ENCODE measurements at regions not wholly inside any gene's neighbourhood (a gene's known extent, or its start where the extent isn't known, plus 50 kb on each side); places are given as distances from the start of the nearest gene placed in this dataset.
A peak's percentile ranks its signal among the peaks of the same experiment; 100 is the strongest.

- TF ChIP-seq CTCF (conservative IDR thresholded peaks at IDR 0.05; ENCODE audit: low read depth), result no peak
- DNase-seq (ENCODE audit: low spot score), result no peak
- CTCF ChIA-PET, result interaction anchor here (0.7 kb wide), 1 partner anchor 181 kb away, joined by 3 read pairs; no protein-coding TSS in a partner anchor
- no peak overlapping the region for H3K27ac ChIP-seq
- POLR2A ChIA-PET (ENCODE audit: low non-redundant PET), result no interaction called here
These were observed 270.2 kb upstream of the PRDM1 start for GRCh38 chr6:105815661-105816555.

- TF ChIP-seq CTCF (conservative IDR thresholded peaks at IDR 0.05; ENCODE audit: low read depth), result no peak
- ChIA-PET CTCF (interaction anchor here (0.7 kb wide), 1 partner anchor 182 kb away, joined by 3 read pairs; no protein-coding TSS in a partner anchor), POLR2A (ENCODE audit: low non-redundant PET) (no interaction called here)
- no peak for DNase-seq (ENCODE audit: low spot score)
- no peak overlapping the region for H3K27ac ChIP-seq
These were observed 271.2 kb upstream of the PRDM1 start for GRCh38 chr6:105814745-105815536.

GRCh38 chr6:105810922-105811482 is 275.1 kb upstream of the PRDM1 start:
- DNase-seq (ENCODE audit: low spot score), result no peak
- H3K27ac ChIP-seq, result peak overlapping the region; percentile 66
- ChIA-PET POLR2A (ENCODE audit: low non-redundant PET) (no interaction called here), CTCF (no interaction called here)
- no peak for TF ChIP-seq CTCF (conservative IDR thresholded peaks at IDR 0.05; ENCODE audit: low read depth)

GRCh38 chr6:105810105-105810921 is 275.8 kb upstream of the PRDM1 start:
- no peak for TF ChIP-seq CTCF (conservative IDR thresholded peaks at IDR 0.05; ENCODE audit: low read depth)
- POLR2A ChIA-PET (ENCODE audit: low non-redundant PET), result no interaction called here
- DNase-seq (ENCODE audit: low spot score), result peak; percentile 75
- CTCF ChIA-PET, result interaction anchor here (0.6 kb wide), 1 partner anchor 141 kb away, joined by 3 read pairs; no protein-coding TSS in a partner anchor
- peak overlapping the region; percentile 66 for H3K27ac ChIP-seq

- ChIA-PET CTCF (interaction anchor here (0.6 kb wide), 1 partner anchor 209 kb away, joined by 3 read pairs; no protein-coding TSS in a partner anchor), POLR2A (ENCODE audit: low non-redundant PET) (no interaction called here)
- DNase-seq (ENCODE audit: low spot score), result no peak
- no peak for TF ChIP-seq CTCF (conservative IDR thresholded peaks at IDR 0.05; ENCODE audit: low read depth)
- no peak overlapping the region for H3K27ac ChIP-seq
These were observed 277.6 kb upstream of the PRDM1 start for GRCh38 chr6:105808571-105808970.
